PC-9 (cell line): ENCODE measurements at regions not wholly inside any gene's neighbourhood (a gene's known extent, or its start where the extent isn't known, plus 50 kb on each side); places are given as distances from the start of the nearest gene placed in this dataset.

ENCODE experiments used
- EZH2 ChIP-seq: fragments of 200-600 bp; sonication (generic); IDR thresholded peaks from 2 replicates; pipeline ENCODE4 v1.8.0; 2017; ENCODE audit warnings: antibody characterized with exemption, low read depth
- TF ChIP-seq, protein P1 (sequence below): fragments of 200-600 bp; sonication (generic); conservative IDR thresholded peaks from 2 replicates; pipeline ENCODE4 v1.6.1; 2017; ENCODE audit warnings: mixed run types, antibody characterized with exemption, mild to moderate bottlenecking, moderate library complexity

DNA sequence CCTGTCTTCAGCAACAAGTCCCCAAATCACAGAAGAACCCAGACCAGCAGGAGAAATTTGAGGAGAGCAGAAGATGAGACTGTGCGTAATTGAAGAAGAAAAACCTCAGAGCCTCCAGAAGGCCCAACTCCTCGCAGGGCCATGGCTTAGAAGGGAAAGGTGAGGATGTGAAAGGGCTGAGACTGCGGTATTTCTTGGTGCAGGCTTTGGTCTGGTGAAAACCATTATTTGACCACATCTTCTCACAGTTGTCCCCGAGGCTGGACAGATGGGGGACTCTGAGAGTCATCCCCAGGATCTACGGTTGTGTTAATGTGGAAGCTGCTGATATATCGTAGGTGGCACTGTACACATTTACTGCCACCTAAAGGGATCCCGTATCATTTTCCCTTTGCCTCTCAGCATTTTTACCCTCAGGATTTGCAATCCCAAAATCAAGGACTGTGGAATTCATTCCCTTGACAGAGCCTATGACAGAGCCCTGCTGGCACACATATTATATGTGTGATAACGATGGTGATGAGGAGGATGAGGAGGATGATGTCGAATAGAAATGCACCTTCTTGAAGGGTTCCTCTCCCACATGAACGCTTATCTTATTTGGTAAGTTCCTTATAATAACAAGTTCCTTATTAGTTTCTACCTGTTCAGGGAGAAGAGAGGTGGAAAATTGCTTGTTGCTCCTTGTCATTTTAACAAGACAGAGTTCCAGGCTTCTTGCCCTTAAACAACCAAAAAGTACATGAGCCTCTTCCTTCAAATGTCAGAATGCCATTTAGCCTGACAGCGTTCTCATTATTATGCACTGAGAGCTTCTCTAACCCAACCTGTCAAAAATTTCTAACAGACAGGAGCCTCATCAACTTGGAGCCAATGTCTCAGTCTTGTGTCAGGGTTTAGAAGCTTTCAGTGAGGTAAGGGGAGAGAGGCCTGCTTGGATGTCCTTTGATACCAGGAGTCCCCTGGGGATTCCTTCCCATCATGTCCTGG is 135.8 kb downstream of the PXDC1 start:
- TF ChIP-seq, protein P1, sequence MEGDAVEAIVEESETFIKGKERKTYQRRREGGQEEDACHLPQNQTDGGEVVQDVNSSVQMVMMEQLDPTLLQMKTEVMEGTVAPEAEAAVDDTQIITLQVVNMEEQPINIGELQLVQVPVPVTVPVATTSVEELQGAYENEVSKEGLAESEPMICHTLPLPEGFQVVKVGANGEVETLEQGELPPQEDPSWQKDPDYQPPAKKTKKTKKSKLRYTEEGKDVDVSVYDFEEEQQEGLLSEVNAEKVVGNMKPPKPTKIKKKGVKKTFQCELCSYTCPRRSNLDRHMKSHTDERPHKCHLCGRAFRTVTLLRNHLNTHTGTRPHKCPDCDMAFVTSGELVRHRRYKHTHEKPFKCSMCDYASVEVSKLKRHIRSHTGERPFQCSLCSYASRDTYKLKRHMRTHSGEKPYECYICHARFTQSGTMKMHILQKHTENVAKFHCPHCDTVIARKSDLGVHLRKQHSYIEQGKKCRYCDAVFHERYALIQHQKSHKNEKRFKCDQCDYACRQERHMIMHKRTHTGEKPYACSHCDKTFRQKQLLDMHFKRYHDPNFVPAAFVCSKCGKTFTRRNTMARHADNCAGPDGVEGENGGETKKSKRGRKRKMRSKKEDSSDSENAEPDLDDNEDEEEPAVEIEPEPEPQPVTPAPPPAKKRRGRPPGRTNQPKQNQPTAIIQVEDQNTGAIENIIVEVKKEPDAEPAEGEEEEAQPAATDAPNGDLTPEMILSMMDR, result no peak
- no peak for TF ChIP-seq EZH2
